ENCODE measurements at regions not wholly inside any gene's neighbourhood (a gene's known extent, or its start where the extent isn't known, plus 50 kb on each side); places are given as distances from the start of the nearest gene placed in this dataset.

- H3K9ac ChIP-seq (ENCODE audit: low read length), result no peak overlapping the region
- DNase-seq (ENCODE audit: low read depth) (peak; percentile 16), FAIRE-seq (no peak)
- H3K4me2 ChIP-seq (ENCODE audit: low read length), result no peak overlapping the region
- H3K4me1 Mint-ChIP-seq (ENCODE audit: low read depth, unreplicated experiment), result no peaks in the 10 kb centered on the region
- TF ChIP-seq, protein P1, sequence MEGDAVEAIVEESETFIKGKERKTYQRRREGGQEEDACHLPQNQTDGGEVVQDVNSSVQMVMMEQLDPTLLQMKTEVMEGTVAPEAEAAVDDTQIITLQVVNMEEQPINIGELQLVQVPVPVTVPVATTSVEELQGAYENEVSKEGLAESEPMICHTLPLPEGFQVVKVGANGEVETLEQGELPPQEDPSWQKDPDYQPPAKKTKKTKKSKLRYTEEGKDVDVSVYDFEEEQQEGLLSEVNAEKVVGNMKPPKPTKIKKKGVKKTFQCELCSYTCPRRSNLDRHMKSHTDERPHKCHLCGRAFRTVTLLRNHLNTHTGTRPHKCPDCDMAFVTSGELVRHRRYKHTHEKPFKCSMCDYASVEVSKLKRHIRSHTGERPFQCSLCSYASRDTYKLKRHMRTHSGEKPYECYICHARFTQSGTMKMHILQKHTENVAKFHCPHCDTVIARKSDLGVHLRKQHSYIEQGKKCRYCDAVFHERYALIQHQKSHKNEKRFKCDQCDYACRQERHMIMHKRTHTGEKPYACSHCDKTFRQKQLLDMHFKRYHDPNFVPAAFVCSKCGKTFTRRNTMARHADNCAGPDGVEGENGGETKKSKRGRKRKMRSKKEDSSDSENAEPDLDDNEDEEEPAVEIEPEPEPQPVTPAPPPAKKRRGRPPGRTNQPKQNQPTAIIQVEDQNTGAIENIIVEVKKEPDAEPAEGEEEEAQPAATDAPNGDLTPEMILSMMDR (IDR thresholded peaks at IDR 0.05; ENCODE audit: insufficient read depth, low read depth, low read length), result no peak
- TF ChIP-seq EZH2 (IDR thresholded peaks at IDR 0.05; ENCODE audit: insufficient read depth, low read length), result no peak
- no peak overlapping the region for H3K4me3 Mint-ChIP-seq (ENCODE audit: unreplicated experiment)
- H3K27ac Mint-ChIP-seq (ENCODE audit: unreplicated experiment), result no peak overlapping the region
- no peaks in the 10 kb centered on the region for H3K4me1 ChIP-seq (ENCODE audit: insufficient read depth, low read length)
- no peaks in the 10 kb centered on the region for H4K20me1 ChIP-seq (ENCODE audit: insufficient read depth, low read length)
- H3K27me3 Mint-ChIP-seq (ENCODE audit: low read depth, unreplicated experiment), result peaks cover 16% of the 10 kb centered on the region
- no peak overlapping the region for H3K4me3 ChIP-seq (ENCODE audit: insufficient read depth, low read depth, low read length)
- H3K36me3 Mint-ChIP-seq (ENCODE audit: low read depth, unreplicated experiment), result no peaks in the 10 kb centered on the region
- no peaks in the 10 kb centered on the region for H3K36me3 ChIP-seq (ENCODE audit: insufficient read depth, low read length)
- H3K79me2 ChIP-seq (ENCODE audit: insufficient read depth, low read length), result no peaks in the 10 kb centered on the region
- H3K9me3 ChIP-seq (ENCODE audit: insufficient read depth, low read depth, low read length), result peaks cover 6% of the 10 kb centered on the region
- H3K27me3 ChIP-seq (ENCODE audit: insufficient read depth, low read length), result no peaks in the 10 kb centered on the region
- H3K27ac ChIP-seq (ENCODE audit: low read depth, low read length), result no peak overlapping the region
- no peak overlapping the region for H2AFZ ChIP-seq (ENCODE audit: low read depth, low read length)
- peaks cover 10% of the 10 kb centered on the region for H3K9me3 Mint-ChIP-seq (ENCODE audit: unreplicated experiment)
Measured at GRCh38 chr10:120969219-120969645, 118.1 kb downstream of the WDR11 start.

GRCh38 chr10:120970595-120971529, 119.7 kb downstream of the WDR11 start:
- TF ChIP-seq EZH2 (IDR thresholded peaks at IDR 0.05; ENCODE audit: insufficient read depth, low read length), result no peak
- TF ChIP-seq, protein P1 (IDR thresholded peaks at IDR 0.05; ENCODE audit: insufficient read depth, low read depth, low read length), result no peak
- Histone ChIP-seq H3K27ac (ENCODE audit: low read depth, low read length) (no peak overlapping the region), H2AFZ (ENCODE audit: low read depth, low read length) (no peak overlapping the region), H3K9ac (ENCODE audit: low read length) (no peak overlapping the region), H3K4me1 (ENCODE audit: insufficient read depth, low read length) (no peaks in the 10 kb centered on the region), H3K4me3 (ENCODE audit: insufficient read depth, low read depth, low read length) (no peak overlapping the region), H3K27me3 (ENCODE audit: insufficient read depth, low read length) (no peaks in the 10 kb centered on the region), H3K79me2 (ENCODE audit: insufficient read depth, low read length) (no peaks in the 10 kb centered on the region), H3K4me2 (ENCODE audit: low read length) (no peak overlapping the region), H4K20me1 (ENCODE audit: insufficient read depth, low read length) (no peaks in the 10 kb centered on the region), H3K36me3 (ENCODE audit: insufficient read depth, low read length) (no peaks in the 10 kb centered on the region), H3K9me3 (ENCODE audit: insufficient read depth, low read depth, low read length) (peaks cover 18% of the 10 kb centered on the region)
- no peaks in the 10 kb centered on the region for H3K4me1 Mint-ChIP-seq (ENCODE audit: low read depth, unreplicated experiment)
- peaks cover 8% of the 10 kb centered on the region for H3K27me3 Mint-ChIP-seq (ENCODE audit: low read depth, unreplicated experiment)
- H3K9me3 Mint-ChIP-seq (ENCODE audit: unreplicated experiment), result peaks cover 22% of the 10 kb centered on the region
- H3K27ac Mint-ChIP-seq (ENCODE audit: unreplicated experiment), result no peak overlapping the region
- H3K4me3 Mint-ChIP-seq (ENCODE audit: unreplicated experiment), result no peak overlapping the region
- DNase-seq (ENCODE audit: low read depth) (no peak), FAIRE-seq (no peak)
- H3K36me3 Mint-ChIP-seq (ENCODE audit: low read depth, unreplicated experiment), result peaks cover 2% of the 10 kb centered on the region

GRCh38 chr10:120971671-120972070, 120.5 kb downstream of the WDR11 start:
- no peaks in the 10 kb centered on the region for H4K20me1 ChIP-seq (ENCODE audit: insufficient read depth, low read length)
- H3K79me2 ChIP-seq (ENCODE audit: insufficient read depth, low read length), result no peaks in the 10 kb centered on the region
- peaks cover 20% of the 10 kb centered on the region for H3K9me3 ChIP-seq (ENCODE audit: insufficient read depth, low read depth, low read length)
- H3K4me3 ChIP-seq (ENCODE audit: insufficient read depth, low read depth, low read length), result no peak overlapping the region
- H3K4me3 Mint-ChIP-seq (ENCODE audit: unreplicated experiment), result no peak overlapping the region
- H3K4me2 ChIP-seq (ENCODE audit: low read length), result no peak overlapping the region
- H3K9me3 Mint-ChIP-seq (ENCODE audit: unreplicated experiment), result peaks cover 26% of the 10 kb centered on the region
- H3K36me3 ChIP-seq (ENCODE audit: insufficient read depth, low read length), result no peaks in the 10 kb centered on the region
- no peaks in the 10 kb centered on the region for H3K4me1 ChIP-seq (ENCODE audit: insufficient read depth, low read length)
- H3K27me3 Mint-ChIP-seq (ENCODE audit: low read depth, unreplicated experiment), result peaks cover 16% of the 10 kb centered on the region
- H3K4me1 Mint-ChIP-seq (ENCODE audit: low read depth, unreplicated experiment), result no peaks in the 10 kb centered on the region
- FAIRE-seq, result no peak
- H3K27me3 ChIP-seq (ENCODE audit: insufficient read depth, low read length), result no peaks in the 10 kb centered on the region
- no peak overlapping the region for H3K27ac Mint-ChIP-seq (ENCODE audit: unreplicated experiment)
- H3K27ac ChIP-seq (ENCODE audit: low read depth, low read length), result no peak overlapping the region
- TF ChIP-seq, protein P1 (IDR thresholded peaks at IDR 0.05; ENCODE audit: insufficient read depth, low read depth, low read length), result no peak
- TF ChIP-seq EZH2 (IDR thresholded peaks at IDR 0.05; ENCODE audit: insufficient read depth, low read length), result no peak
- H3K9ac ChIP-seq (ENCODE audit: low read length), result no peak overlapping the region
- no peak overlapping the region for H2AFZ ChIP-seq (ENCODE audit: low read depth, low read length)
- no peak for DNase-seq (ENCODE audit: low read depth)
- peaks cover 2% of the 10 kb centered on the region for H3K36me3 Mint-ChIP-seq (ENCODE audit: low read depth, unreplicated experiment)

All from astrocyte (in vitro differentiated cells and primary cell).